Renal pelvis (tissue), 1 donor: ENCODE measurements at regions not wholly inside any gene's neighbourhood (a gene's known extent, or its start where the extent isn't known, plus 50 kb on each side); places are given as distances from the start of the nearest gene placed in this dataset.
A peak's percentile ranks its signal among the peaks of the same experiment; 100 is the strongest.

Experiments
- DNase-seq: peaks from one replicate; pipeline ENCODE4 v3.0.0-alpha.2; 2013

DNA sequence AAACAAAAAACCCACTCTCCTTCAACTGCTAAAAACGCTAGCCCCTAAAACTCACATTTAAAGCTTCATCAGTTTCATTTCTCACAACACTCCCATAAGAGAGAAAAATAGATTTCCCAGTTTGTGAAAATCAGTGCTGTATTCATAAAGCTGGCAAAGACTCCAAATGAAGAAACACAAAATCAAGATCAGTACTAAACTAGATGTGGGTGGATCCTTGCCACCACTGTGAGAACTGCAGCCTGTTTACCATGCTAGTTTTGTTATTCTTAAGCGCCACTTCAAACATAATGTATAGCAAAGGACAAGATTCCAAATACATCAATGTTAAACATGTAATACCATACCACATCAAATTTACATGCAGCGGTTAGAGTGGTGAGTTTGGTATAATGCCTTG, 104.5 kb upstream of the CCDC150 start:
- DNase-seq = no peak

DNA sequence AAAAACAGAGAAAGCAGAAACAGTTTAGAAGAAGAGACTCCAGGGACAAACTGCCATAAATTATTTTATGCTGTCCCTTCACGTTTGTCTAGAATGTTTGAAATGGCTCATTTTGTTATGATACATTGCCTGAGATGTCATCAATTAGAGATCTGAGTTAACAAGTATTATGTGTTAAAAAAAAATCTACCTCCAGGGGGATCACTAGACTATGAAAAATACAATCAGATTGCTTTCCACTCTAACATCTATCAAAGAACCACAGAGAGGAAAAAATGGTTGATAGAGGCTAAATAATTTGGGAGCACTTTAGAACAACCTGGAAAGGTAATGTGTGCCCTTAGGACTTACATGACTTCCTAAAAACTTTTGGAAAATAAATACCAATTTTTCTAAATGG, 103.8 kb upstream of the CCDC150 start:
- DNase-seq = no peak

DNA sequence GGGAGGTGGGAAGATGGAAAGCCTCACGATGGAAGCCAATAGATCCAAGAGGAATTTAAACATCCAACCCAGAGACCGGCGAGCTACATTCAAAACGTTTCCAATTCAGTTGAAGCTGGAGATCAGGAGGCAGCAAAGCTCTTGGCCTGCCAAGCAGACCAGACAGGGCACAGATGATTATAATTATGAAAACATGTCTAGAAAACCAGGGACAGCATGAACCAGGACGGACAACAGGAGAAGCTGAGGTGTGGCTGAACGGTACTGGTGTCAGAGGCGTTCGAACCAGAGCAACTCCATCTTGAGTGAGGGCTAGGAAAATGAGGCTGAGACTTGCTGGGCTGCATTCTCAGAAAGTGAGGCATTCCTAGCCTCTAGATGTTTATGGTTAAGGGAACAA, 102.2 kb upstream of the CCDC150 start:
- DNase-seq = no peak

DNA sequence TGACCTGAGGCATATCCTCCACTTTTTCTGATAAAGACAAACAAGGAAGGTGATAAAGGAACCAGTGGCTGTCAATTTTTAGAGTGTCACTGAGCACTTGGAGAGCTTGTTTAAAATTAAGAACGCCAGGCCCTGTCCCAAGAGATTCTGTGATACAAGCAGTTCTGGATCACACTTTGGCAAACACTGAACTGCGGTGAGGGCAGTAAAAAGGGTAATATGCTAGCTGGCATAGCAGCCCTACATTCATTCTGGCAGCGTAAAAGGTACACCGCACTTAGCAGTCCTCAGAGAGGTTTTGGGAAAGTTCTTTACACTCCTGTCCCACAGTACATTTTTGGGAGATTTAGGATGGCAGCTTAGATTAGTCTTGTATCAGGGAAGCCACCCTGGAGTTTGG, 101.3 kb upstream of the CCDC150 start:
- no peak for DNase-seq

DNA sequence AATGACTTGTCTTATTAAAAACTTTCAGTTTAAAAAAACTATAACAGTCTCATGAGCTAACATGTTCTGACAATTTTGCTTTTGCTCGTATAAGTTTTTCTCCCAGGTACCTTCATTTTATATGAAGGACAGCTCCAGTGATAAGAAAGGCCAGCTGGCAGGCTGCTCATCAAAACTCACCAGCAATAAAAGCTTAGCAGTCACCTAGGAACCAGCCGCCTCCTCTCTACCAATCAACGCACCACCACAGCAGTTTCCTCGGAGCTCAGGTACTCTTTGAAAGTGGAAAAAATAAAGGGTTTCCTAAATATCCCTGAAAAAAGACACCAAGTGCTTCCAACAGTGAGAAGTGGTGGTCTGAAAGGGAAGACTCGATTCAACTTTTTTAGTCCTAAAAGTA, 100.9 kb upstream of the CCDC150 start:
- DNase-seq = no peak

DNA sequence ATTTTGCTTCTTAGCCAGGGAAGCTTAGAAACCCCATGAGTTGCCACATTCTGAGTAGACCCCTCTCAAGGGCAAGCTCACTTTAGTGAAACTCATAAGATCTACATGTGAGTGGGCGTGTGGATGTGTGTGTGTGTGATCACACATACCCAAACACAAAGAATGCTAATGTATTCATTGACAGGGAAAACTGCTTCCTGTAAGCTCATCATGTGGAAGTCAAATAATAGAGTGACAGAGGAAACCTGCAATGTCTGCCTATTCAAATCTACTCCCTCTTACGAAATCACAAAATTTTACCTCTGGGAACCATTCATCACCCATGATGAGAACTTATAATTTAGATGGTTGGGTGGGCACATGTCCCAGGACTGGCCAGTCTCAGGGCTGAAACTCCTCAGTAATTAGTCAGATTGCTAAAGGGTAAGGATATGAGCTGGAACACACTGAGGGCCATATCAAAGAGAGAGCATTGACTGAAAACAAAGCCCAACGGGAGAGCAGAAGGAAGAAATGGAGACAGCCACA, 94.5 kb upstream of the CCDC150 start:
- no peak for DNase-seq

DNA sequence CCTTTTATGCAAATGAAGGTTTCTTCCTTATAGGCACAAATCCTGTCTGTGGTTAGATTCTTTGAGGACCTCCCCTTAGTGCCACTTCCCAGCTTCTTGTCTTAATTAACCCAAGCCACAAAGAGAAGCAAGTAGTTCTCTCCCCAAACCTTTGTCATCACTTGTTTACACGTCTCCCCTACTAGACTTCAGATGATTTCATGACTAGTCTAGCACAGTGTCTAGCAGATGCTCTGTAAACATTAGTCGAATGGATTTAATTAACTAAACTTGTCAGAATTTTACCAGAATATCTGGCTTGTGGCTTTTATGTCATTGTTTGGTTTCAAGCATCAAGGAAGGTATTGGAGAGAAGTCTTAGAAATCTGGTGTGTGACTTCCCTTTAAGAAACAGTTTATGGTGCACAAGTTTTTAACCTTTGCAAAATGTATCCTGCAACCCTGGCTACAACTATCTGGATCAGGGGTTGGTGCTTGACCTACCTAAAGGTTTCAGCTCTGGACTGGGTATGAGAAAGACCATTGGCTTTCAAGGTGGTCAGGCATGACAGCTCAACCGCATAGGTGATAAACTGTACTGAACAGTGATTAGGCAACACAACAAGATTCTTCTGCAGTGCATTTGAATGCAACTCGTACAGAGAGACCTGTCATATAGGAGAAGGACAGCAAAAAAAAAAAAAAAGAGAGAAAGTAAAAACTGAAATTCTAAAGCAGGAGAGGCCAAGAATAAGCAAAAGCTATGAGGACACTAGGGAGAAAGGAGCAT, 93.2 kb upstream of the CCDC150 start:
- DNase-seq = no peak

DNA sequence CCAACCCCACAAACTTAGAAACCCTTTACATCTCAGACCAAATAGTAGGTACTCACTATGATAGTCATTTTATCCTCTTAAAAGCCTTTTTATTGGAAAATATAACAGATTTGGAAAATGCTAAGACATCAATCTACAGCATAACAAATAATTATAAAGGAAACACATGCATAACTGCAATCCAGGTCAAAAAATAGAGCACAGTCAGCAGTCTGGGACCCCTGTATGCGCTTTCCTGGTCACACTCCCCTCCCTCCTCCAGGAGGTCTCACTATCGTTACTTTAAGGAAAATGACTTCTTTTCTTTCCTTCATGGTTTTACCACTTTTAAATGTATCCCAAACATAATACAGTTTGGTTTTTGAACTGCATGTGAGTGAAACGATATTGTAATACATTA, 90.5 kb upstream of the CCDC150 start:
- no peak for DNase-seq

DNA sequence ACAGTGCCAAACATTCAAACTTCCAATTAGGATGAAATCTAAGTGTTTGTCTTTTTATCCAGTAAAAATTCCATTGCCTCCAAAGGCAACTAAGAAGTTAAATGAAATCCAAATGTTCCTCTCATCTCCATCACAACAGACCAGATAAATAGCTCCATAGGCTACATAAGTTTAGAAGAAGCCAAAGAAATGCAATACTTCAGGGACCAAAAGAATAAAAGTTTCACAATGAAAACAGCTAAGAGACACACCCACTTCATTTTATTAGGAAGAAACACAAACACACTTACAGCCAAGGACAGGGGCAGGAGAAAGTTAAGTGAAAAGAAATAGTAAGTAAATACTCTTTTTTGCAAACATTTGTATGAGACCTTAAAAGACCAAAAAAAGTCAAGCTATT, 88.5 kb upstream of the CCDC150 start:
- DNase-seq = no peak

DNA sequence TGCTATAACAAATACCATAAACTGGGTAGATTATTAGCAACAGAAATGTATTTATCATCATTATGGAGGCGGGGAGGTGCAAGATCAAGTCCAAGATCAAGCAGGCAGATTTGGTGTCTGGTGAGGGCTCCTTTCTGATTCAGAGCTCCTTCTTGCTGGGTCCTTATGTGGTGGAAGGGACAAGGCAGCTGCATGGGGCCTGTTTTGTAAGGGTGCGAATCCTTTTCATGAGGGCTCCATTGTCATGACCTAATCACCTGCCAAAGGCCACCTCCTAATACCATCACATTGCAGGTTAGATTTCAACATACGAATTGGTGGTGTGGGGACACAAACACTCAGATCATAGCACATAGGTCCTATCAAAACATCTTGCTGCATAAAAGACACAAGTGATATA, 84.4 kb upstream of the CCDC150 start:
- no peak for DNase-seq

DNA sequence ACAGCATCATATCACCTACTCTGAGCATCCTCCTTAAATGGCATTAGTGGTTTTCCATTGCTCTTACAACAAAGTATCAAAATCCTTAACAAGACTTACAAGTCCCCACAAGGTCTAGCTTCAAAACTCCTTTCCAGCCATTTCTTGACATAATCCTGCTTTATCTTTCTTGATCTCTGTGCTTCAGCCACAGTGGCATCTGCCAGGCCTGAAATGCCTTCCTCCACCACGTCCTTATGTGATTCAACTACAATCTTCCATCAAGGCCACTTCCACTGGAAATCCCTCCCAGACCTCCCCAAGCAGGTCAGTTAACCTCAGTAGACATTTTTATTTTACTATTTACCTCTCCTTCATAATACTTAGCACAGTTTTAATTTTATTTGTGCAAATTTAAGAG, 83.8 kb upstream of the CCDC150 start:
- no peak for DNase-seq

DNA sequence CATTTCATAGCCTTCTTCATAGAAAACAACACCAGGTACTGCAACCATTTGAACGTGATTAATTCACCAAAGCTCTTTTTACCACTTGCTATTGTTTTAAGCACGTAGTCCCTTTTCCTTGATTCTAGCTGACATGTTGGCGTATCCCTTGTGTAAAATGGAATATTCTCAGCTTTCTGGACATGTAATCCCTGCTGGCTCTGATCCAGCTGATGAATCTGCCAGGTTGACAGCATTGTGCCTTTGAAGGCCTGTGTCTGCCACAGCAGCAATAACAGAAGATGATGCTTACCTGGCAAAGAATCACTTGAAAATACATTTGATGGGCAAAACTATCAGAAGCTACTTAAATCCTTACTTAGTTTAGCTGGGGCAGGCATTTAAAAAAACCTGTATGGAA, 81.0 kb upstream of the CCDC150 start:
- no peak for DNase-seq

DNA sequence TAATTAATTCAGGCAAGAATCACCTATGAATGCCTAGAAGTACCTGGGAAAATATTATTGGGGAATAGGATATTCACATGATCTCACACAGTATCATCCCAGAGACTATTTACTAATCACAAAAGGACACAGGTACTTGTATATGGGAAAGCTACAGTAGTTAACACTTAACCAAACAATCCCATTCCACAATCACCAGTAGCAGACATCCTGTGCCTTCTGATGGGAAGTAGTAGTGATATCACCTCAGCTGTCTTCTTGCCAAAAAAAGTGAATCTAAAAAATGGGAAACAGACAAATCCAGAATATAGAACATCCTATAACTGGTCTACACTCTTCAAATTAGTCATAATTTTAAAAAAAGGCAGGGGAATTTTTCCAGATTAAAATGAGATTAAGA, 75.6 kb upstream of the CCDC150 start:
- no peak for DNase-seq

DNA sequence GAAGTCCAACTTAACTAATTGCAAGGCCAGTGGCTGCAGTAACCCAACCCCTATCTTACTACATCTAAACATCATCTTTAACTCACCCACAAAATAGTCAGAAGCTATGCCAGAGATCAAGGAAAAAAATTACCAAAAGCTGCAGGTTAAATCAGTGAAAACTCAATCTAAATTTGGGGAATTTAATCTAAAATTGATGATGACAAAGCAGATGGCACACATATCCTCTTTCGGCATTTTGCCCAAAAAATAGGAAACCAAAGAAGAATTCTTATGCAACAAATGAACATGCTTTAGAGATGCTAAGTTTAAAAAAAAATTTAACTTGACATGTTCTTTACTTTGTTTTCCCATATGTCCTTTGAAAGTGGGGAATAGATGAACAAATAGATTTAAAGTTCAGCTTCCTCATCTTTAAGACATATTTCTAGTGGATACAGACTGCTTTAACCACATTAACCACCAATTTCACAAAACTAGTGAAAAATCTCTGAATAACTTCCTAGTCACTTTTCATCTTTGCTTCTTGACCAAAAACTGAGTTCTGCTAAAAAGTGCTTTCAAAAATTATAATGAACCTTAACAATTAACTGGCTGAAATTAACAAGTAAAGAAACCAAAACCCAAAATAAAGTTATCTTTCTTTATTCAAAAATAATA, 74.3 kb upstream of the CCDC150 start:
- no peak for DNase-seq

DNA sequence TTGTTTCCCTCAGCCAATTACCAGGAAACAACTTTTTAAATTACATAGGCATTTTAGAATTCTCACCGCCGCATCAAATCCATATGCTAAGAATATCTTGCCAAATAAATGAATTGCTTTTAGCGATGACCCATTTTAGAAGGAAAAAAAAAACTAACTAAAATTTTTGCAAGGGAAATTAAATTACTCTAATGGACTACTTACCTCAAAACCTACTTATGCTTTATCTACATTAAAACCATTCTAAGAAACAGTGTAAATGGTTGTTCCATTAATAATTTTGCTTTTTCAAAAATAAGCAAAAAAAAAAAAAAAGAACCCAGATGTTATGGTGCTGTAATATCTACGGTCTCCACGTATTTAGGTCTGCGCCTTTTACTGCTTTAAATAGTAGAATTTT, 73.5 kb upstream of the CCDC150 start:
- DNase-seq = no peak

DNA sequence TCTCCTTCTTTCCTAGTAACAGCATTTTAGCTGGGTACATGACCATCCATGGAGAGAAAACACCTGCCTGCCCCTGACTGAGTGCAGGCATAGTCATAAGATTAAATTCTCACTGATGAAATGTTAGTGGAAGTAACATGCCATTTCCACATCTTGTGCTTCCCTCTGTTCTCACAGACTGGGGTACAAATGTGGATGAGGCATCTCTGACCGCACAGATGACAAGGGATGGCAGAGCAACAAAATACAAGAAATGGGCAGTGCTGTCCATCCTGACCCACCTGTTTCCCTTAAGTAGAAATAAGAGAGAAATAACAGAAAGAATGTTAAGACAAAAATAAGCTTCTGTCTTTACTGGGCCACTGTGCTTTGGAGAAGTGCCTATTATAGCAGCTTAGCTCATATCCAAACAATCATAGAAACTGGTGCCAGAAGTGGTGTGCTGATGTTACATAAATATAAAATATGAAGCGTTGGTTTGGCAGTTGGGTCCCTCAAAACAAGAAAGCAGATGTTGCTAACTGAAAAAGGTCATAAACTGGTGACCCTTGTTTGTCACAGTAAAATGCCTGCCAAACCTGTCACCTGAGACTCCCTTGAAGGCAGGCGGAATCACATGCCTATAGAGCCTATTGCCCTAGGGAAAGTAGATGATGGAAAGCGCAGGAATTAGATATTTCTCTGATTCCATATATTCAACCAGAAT, 72.4 kb upstream of the CCDC150 start:
- peak; percentile 7 for DNase-seq

DNA sequence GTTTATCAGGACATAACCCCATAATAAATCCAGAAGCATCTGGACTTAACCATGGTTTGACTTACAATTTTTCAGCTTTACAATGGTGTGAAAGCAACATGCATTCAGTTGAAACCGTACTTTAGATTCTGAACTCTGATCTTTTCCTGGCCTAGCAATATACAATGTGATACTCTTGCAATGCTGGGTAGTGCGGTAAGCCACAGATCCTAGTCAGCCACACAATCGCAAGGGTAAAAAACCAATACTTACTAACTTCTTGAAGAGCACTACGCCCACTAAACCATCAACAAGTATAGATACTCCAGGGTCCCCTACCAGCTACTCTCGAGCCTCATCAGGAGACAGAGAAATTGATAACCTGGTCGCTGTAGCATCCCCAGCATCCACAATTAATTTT, 71.0 kb upstream of the CCDC150 start:
- no peak for DNase-seq

DNA sequence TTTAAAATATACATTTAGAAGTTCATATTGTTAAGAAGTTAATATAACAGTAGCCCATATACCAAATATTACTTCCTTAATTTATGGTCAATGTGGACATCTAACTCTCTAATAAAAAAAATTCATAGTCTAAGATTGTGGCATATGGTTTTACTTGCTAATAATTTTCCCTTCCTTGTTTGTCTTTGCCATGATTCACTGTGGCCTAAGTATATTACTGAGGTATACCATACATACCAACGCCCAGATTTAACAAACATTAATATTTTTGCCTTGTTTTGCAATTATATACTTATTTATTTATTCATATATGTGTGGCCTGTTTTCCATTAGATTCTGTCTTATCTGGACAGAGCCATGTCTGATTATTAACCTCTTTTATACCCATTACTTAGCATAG, 54.6 kb upstream of the CCDC150 start:
- no peak for DNase-seq

DNA sequence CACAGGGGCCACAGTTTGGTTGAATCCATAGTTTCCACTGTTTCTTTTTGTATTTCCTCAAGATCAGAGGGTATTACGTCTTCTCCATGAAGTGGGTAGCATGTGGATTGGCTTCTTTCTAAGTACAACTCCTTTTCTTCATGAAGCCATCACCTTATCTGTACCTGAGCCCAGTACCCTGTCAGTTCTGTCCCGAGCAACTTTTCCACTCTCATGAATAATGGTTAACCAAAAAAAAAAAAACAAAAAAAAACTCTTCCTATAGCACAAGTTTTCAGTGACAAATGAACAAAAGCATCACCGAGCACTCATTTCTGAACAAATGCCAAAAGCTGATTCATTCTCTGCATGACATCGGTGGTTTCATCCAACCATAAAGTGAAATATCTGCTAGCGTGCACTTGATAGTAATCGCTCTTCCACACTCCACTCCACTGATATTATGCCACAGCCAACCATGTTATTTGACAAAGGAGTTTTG, 53.0 kb upstream of the CCDC150 start:
- DNase-seq = no peak

DNA sequence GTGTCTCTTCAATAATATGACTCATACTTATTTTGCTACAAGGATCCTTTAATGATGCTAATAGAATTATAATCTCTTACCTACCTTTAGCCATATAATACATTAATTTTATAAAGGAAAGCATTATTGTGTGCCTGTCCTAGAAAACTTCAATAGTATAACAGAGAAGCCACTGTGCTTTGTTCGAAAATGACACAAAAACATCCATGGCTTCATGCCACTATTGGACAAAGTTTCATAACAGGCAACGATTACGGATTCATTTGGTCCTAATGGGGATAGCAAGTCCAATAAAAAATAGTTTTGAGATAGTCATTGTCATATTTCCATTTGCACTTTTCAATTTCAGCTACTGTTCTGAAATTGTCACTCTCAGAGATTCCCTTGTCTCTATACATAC, 52.5 kb upstream of the CCDC150 start:
- no peak for DNase-seq

DNA sequence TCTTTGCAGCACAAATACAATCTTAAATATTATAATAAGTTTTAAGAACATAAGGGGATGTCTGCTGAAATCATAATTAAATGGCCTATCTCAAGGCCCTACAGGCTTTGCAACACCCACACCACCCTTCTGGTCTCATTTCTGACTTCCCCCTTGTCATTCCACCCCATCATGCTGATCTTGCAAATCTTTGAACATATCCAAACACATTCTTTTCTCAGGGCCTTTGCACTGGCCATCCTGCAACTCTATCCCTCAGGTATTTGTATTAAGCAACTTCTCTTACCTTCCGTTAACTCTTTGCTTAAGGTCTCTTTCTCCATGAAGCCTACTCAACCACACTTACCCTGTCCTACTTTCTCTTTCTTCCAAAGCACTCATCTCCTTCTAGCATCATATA, 51.8 kb upstream of the CCDC150 start:
- no peak for DNase-seq

DNA sequence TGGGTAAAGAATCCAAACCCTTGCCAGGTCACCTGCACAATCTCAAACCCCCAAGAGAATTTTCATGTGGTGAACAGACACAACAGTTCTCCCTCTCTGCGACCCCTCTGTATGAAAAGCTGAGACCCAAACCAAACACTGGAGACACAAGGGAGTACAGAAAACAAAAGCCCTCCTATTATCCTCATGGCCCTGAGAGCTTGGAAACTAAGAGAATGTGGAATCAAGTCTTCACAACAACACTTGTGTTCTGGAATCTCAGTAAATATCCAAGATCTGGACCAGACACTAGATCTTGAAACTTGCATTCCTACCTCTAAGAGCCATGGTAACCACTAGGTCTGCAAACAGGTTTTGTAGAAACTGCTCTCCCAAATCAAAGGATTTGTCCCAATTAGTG, 50.1 kb upstream of the CCDC150 start:
- DNase-seq = no peak
